ENCODE measurements at regions not wholly inside any gene's neighbourhood (a gene's known extent, or its start where the extent isn't known, plus 50 kb on each side); places are given as distances from the start of the nearest gene placed in this dataset.

DNA sequence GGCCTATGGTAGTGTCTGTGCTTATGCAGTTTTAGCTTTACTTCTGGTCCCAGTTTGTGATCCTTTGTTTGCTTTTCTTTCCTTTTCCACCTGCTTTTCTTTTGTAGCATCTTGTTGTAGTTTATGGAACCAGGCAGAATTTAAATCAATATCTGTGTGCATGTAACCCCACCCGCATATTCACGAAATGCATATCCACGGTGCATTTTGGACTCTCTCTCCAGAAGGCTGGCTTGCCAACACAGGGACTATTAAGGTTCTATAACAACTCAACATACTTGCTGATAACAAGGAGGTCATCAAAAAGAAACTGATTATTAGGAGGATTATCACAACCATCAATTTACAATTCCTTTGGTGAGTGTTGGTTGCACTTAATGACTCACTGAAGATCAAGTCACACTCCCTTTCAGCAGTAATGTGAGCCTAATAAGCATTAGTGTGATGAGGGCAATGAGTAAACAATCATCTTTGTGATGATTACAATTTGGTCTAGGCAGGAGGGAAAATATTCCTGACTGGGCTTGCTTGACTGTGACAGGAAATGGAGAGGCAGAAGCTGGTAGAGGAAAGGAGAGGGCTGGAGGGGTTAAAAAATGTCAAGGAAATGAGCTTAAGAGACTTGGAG lies 378.6 kb downstream of the REEP3 start:
- ATAC-seq: no peak
- TF ChIP-seq, protein P1, sequence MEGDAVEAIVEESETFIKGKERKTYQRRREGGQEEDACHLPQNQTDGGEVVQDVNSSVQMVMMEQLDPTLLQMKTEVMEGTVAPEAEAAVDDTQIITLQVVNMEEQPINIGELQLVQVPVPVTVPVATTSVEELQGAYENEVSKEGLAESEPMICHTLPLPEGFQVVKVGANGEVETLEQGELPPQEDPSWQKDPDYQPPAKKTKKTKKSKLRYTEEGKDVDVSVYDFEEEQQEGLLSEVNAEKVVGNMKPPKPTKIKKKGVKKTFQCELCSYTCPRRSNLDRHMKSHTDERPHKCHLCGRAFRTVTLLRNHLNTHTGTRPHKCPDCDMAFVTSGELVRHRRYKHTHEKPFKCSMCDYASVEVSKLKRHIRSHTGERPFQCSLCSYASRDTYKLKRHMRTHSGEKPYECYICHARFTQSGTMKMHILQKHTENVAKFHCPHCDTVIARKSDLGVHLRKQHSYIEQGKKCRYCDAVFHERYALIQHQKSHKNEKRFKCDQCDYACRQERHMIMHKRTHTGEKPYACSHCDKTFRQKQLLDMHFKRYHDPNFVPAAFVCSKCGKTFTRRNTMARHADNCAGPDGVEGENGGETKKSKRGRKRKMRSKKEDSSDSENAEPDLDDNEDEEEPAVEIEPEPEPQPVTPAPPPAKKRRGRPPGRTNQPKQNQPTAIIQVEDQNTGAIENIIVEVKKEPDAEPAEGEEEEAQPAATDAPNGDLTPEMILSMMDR (IDR thresholded peaks at IDR 0.05): no peak
- Mint-ChIP-seq H3K4me1 (no peaks in the 10 kb centered on the region), H3K27ac (no peak overlapping the region), H3K9me3 (peaks cover 0 to 3% of the 10 kb centered on the region in 2 donors), H3K4me3 (no peak overlapping the region), H3K36me3 (no peaks in the 10 kb centered on the region), H3K27me3 (ENCODE audit: low read depth in 2 of 2) (peaks cover under 1 to 2% of the 10 kb centered on the region in 2 donors)
- DNase-seq: no peak
- WGBS (ENCODE audit: insufficient coverage): 96% methylated on average over 3 of the region's 3 CpGs
- Histone ChIP-seq H3K27ac (ENCODE audit: low read length) (no peak overlapping the region), H3K9me3 (ENCODE audit: control insufficient read depth, insufficient read depth, low read length) (no peaks in the 10 kb centered on the region), H3K36me3 (ENCODE audit: control insufficient read depth, insufficient read depth, low read length) (no peaks in the 10 kb centered on the region), H3K4me3 (ENCODE audit: low read length) (no peak overlapping the region), H3K4me1 (ENCODE audit: control insufficient read depth, insufficient read depth, low read length) (no peaks in the 10 kb centered on the region), H3K27me3 (ENCODE audit: control insufficient read depth, insufficient read depth, low read length) (no peaks in the 10 kb centered on the region)
- intact Hi-C loops (cut with micrococcal nuclease): no loop called here

DNA sequence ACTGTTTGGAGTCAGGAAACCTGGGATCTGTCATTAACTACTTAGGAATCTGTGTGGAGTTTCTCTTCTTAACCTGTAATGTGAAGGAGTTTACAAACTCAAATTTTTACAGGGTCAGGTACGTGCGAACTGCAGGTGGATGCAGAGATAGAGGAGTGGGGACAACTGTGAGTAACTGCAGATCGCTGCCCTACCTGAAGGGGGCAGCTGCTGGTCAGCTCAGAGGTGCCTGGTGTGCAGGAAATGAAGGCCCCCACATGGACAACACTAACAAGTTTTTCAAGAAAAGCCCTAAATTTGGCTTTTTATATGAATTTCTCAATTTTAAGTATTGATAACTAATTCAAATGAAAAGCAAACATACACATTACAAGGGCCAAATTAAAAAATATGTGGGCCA lies 380.0 kb downstream of the REEP3 start:
- DNase-seq (no peak), ATAC-seq (no peak)
- Mint-ChIP-seq H3K36me3 (no peaks in the 10 kb centered on the region), H3K27me3 (ENCODE audit: low read depth in 2 of 2) (no peaks in the 10 kb centered on the region), H3K9me3 (no peaks in the 10 kb centered on the region), H3K27ac (no peak overlapping the region), H3K4me3 (no peak overlapping the region), H3K4me1 (no peaks in the 10 kb centered on the region)
- H3K4me1 ChIP-seq (ENCODE audit: control insufficient read depth, insufficient read depth, low read length): no peaks in the 10 kb centered on the region
- no peak overlapping the region for H3K4me3 ChIP-seq (ENCODE audit: low read length)
- H3K9me3 ChIP-seq (ENCODE audit: control insufficient read depth, insufficient read depth, low read length): no peaks in the 10 kb centered on the region
- intact Hi-C loops (cut with micrococcal nuclease): no loop called here
- 70% methylated on average over 3 of the region's 3 CpGs for WGBS (ENCODE audit: insufficient coverage)
- H3K27me3 ChIP-seq (ENCODE audit: control insufficient read depth, insufficient read depth, low read length): no peaks in the 10 kb centered on the region
- H3K27ac ChIP-seq (ENCODE audit: low read length): no peak overlapping the region
- H3K36me3 ChIP-seq (ENCODE audit: control insufficient read depth, insufficient read depth, low read length): no peaks in the 10 kb centered on the region
- TF ChIP-seq, protein P1 (IDR thresholded peaks at IDR 0.05): no peak

DNA sequence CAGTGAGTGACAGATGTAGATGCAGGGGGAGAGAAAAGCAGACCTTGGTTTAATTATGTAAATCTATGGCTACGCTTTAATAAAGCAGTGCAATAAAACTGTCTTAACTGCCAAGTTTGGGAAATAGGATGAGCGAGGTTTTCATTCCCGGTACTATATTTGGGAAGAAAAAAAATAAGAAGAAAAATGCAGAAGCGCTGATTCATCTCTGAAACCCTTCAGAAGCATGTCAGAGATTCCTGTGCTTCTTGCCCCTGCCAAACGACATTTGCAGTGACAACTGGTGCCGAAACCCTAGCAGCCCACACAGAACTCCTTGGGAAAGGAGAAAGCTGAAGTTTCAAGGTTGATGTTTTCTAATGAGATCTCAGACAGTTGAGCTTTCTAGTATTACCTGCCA lies 380.7 kb downstream of the REEP3 start:
- H3K27ac Mint-ChIP-seq: no peak overlapping the region
- ATAC-seq (no peak), DNase-seq (no peak)
- 87% methylated on average over 6 of the region's 6 CpGs for WGBS (ENCODE audit: insufficient coverage)
- Histone ChIP-seq H3K9me3 (ENCODE audit: control insufficient read depth, insufficient read depth, low read length) (no peaks in the 10 kb centered on the region), H3K27ac (ENCODE audit: low read length) (no peak overlapping the region), H3K27me3 (ENCODE audit: control insufficient read depth, insufficient read depth, low read length) (no peaks in the 10 kb centered on the region), H3K4me1 (ENCODE audit: control insufficient read depth, insufficient read depth, low read length) (no peaks in the 10 kb centered on the region), H3K36me3 (ENCODE audit: control insufficient read depth, insufficient read depth, low read length) (no peaks in the 10 kb centered on the region), H3K4me3 (ENCODE audit: low read length) (no peak overlapping the region)
- no peak overlapping the region for H3K4me3 Mint-ChIP-seq
- peaks cover 0 to 2% of the 10 kb centered on the region in 2 donors for H3K9me3 Mint-ChIP-seq
- H3K4me1 Mint-ChIP-seq: no peaks in the 10 kb centered on the region
- TF ChIP-seq, protein P1 (IDR thresholded peaks at IDR 0.05): no peak
- H3K36me3 Mint-ChIP-seq: no peaks in the 10 kb centered on the region
- no peaks in the 10 kb centered on the region for H3K27me3 Mint-ChIP-seq (ENCODE audit: low read depth in 2 of 2)
- intact Hi-C loops (cut with micrococcal nuclease): no loop called here

DNA sequence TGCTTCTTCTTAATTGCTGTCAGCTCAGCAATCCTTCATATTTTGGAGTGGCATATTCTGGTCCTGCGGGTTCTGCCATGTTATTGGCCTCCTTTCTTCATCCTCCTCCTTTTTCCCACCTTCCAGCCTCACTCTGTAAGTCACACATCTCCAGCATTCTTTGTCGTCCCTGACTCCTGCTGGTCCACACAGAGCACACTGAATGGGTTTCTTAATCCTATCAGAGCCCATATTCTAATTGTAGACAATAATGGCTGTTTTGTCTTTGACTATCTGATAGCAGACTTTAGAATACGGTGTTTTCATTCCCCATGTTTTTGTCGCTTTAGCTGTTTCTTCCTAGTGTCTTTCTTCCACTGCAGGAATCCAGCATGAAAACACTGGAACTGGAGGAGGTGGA lies 389.6 kb downstream of the REEP3 start:
- Histone ChIP-seq H3K9me3 (ENCODE audit: control insufficient read depth, insufficient read depth, low read length) (no peaks in the 10 kb centered on the region), H3K27ac (ENCODE audit: low read length) (no peak overlapping the region), H3K27me3 (ENCODE audit: control insufficient read depth, insufficient read depth, low read length) (no peaks in the 10 kb centered on the region), H3K4me3 (ENCODE audit: low read length) (no peak overlapping the region), H3K36me3 (ENCODE audit: control insufficient read depth, insufficient read depth, low read length) (no peaks in the 10 kb centered on the region), H3K4me1 (ENCODE audit: control insufficient read depth, insufficient read depth, low read length) (no peaks in the 10 kb centered on the region)
- Mint-ChIP-seq H3K27ac (no peak overlapping the region), H3K27me3 (ENCODE audit: low read depth in 2 of 2) (peaks cover 0 to 13% of the 10 kb centered on the region in 2 donors), H3K4me3 (no peak overlapping the region), H3K4me1 (no peaks in the 10 kb centered on the region), H3K36me3 (no peaks in the 10 kb centered on the region), H3K9me3 (peaks cover 0 to 2% of the 10 kb centered on the region in 2 donors)
- ATAC-seq: no peak
- intact Hi-C loops (cut with micrococcal nuclease): no loop called here
- no peak for DNase-seq
- TF ChIP-seq, protein P1 (IDR thresholded peaks at IDR 0.05): no peak
- 48% methylated on average over 4 of the region's 4 CpGs for WGBS (ENCODE audit: insufficient coverage)

Measured in natural killer cell (primary cell).